Fibroblast of pulmonary artery (primary cell): ENCODE measurements at regions not wholly inside any gene's neighbourhood (a gene's known extent, or its start where the extent isn't known, plus 50 kb on each side); places are given as distances from the start of the nearest gene placed in this dataset.

Experiments
- DNase-seq: peaks from one replicate; pipeline ENCODE4 v3.0.0-alpha.2; 2010; ENCODE audit warnings: low read depth
- H3K4me3 ChIP-seq: replicated peaks from 2 replicates; pipeline ENCODE4 v1.5.1; 2011; ENCODE audit warnings: low read depth, mild to moderate bottlenecking, control low read depth, low read length, moderate library complexity
- CTCF ChIP-seq: IDR thresholded peaks from 2 replicates; pipeline ENCODE4 v1.5.1; 2011; ENCODE audit warnings: mild to moderate bottlenecking, control low read depth, low read length, inconsistent platforms; ENCODE audit errors: missing control alignments

- no peak for TF ChIP-seq CTCF
- no peak for DNase-seq
- no peak overlapping the region for H3K4me3 ChIP-seq
These were observed 168.1 kb downstream of the FAT4 start for GRCh38 chr4:125482822-125483221.

GRCh38 chr4:125483278-125483677, 168.5 kb downstream of the FAT4 start:
- peak; percentile 44 for DNase-seq
- no peak overlapping the region for H3K4me3 ChIP-seq
- TF ChIP-seq CTCF = no peak

GRCh38 chr4:125484912-125485311, 170.2 kb downstream of the FAT4 start:
- no peak overlapping the region for H3K4me3 ChIP-seq
- DNase-seq = no peak
- TF ChIP-seq CTCF = no peak

- no peak for TF ChIP-seq CTCF
- H3K4me3 ChIP-seq = no peak overlapping the region
- DNase-seq = no peak
These were observed 171.6 kb downstream of the FAT4 start for GRCh38 chr4:125486351-125486750.

GRCh38 chr4:125489952-125490690, 175.4 kb downstream of the FAT4 start:
- TF ChIP-seq CTCF = no peak
- no peak overlapping the region for H3K4me3 ChIP-seq

GRCh38 chr4:125492957-125493356, 178.2 kb downstream of the FAT4 start:
- no peak for TF ChIP-seq CTCF
- no peak overlapping the region for H3K4me3 ChIP-seq
- DNase-seq = no peak

More at GRCh38 chr4:125489952-125490690, 175.4 kb downstream of the FAT4 start:
- no peak for DNase-seq

- no peak overlapping the region for H3K4me3 ChIP-seq
- DNase-seq = no peak
- TF ChIP-seq CTCF = no peak
These were observed 183.1 kb downstream of the FAT4 start for GRCh38 chr4:125497861-125498260.
